Esophagus muscularis mucosa (tissue), 4 donors: ENCODE measurements at regions not wholly inside any gene's neighbourhood (a gene's known extent, or its start where the extent isn't known, plus 50 kb on each side); places are given as distances from the start of the nearest gene placed in this dataset.

ENCODE experiments used
- DNase-seq: peaks from one replicate; pipeline ENCODE4 v3.0.0-alpha.2; 2017; ENCODE audit errors: extremely low spot score
- H3K27ac ChIP-seq, 4 donors: fragments of 200-600 bp; sonication (generic); replicated peaks in 1 of 4; 1 replicate in 3 of 4; 2 replicates in 1 of 4; pipeline ENCODE4 v1.5.1; 2016 to 2019; ENCODE audit warnings: mild to moderate bottlenecking in 1 of 4
- H3K27me3 ChIP-seq, 4 donors: fragments of 200-600 bp; sonication (generic); one replicate each; pipeline versions ENCODE4 v1.5.1 to v1.6.0; 2016 to 2019
- H3K36me3 ChIP-seq, 4 donors: fragments of 200-600 bp; sonication (generic); one replicate each; pipeline ENCODE4 v1.5.1; 2016 to 2019
- H3K4me1 ChIP-seq, 4 donors: fragments of 200-600 bp; sonication (generic); one replicate each; pipeline ENCODE4 v1.5.1; 2016 to 2019
- H3K4me3 ChIP-seq, 4 donors: fragments of 200-600 bp; sonication (generic); 1 replicate in 2 of 4; 2 replicates in 2 of 4; pipeline ENCODE4 v1.5.1; 2016 to 2019; ENCODE audit warnings: mild to moderate bottlenecking in 4 of 4, moderate library complexity in 1 of 4
- H3K9me3 ChIP-seq, 4 donors: fragments of 200-600 bp; sonication (generic); 1 replicate in 3 of 4; 2 replicates in 1 of 4; pipeline ENCODE4 v1.5.1; 2016 to 2019
- CTCF ChIP-seq, 3 experiments: fragments of 200-600 bp in 2 of 3; fragments of 450-650 bp in 1 of 3; sonication (generic) in 2 of 3; IDR thresholded peaks; one replicate each; pipeline ENCODE4 v1.5.1; 2017 to 2019; ENCODE audit warnings: antibody characterized with exemption in 3 of 3, mild to moderate bottlenecking in 2 of 3, moderate library complexity in 1 of 3
- EP300 ChIP-seq: sonication (generic); formaldehyde crosslinking; IDR thresholded peaks from one replicate; pipeline ENCODE4 v1.6.1; 2017; ENCODE audit warnings: antibody characterized with exemption
- POLR2A ChIP-seq: fragments of 450-650 bp; IDR thresholded peaks from one replicate; pipeline ENCODE4 v1.6.1; 2017; ENCODE audit warnings: antibody characterized with exemption, moderate library complexity, mild to moderate bottlenecking, low read depth
- POLR2AphosphoS5 ChIP-seq, 2 donors: sonication (generic); formaldehyde crosslinking; IDR thresholded peaks; one replicate each; pipeline ENCODE4 v1.6.1; 2017; ENCODE audit warnings: antibody characterized with exemption in 2 of 2
- WGBS: methylation state at CpG from one replicate; pipeline ENCODE4 v1.1.5; 2018; 5-methylcytosine and 5-hydroxymethylcytosine counted together
- intact Hi-C: fragments of 100-400 bp; cut with DNase I; formaldehyde crosslinking; loops from one replicate; pipeline ENCODE4 v1.15.1; 2023

- Histone ChIP-seq H3K27ac (no peak overlapping the region), H3K9me3 (no peaks in the 10 kb centered on the region), H3K36me3 (no peaks in the 10 kb centered on the region), H3K4me1 (peaks cover 15 to 22% (median 18%) of the 10 kb centered on the region in 4 donors), H3K4me3 (no peak overlapping the region), H3K27me3 (no peaks in the 10 kb centered on the region)
- no peak for TF ChIP-seq CTCF (IDR thresholded peaks at IDR 0.05)
- TF ChIP-seq POLR2A: no peak
- no peak for TF ChIP-seq POLR2AphosphoS5 (IDR thresholded peaks at IDR 0.05)
- no peak for TF ChIP-seq EP300
- DNase-seq: no peak
- intact Hi-C loops: no loop called here
- WGBS: 75% methylated on average over 10 of the region's 13 CpGs
Measured at GRCh38 chr9:89801742-89802670, 197.2 kb downstream of the GADD45G start.

- no peak for DNase-seq
- Histone ChIP-seq H3K27me3 (no peaks in the 10 kb centered on the region), H3K27ac (no peak overlapping the region), H3K36me3 (no peaks in the 10 kb centered on the region), H3K9me3 (no peaks in the 10 kb centered on the region), H3K4me3 (no peak overlapping the region), H3K4me1 (peaks cover 16 to 22% (median 19%) of the 10 kb centered on the region in 4 donors)
- no peak for TF ChIP-seq EP300
- no peak for TF ChIP-seq POLR2AphosphoS5 (IDR thresholded peaks at IDR 0.05)
- no peak for TF ChIP-seq CTCF (IDR thresholded peaks at IDR 0.05)
- TF ChIP-seq POLR2A: no peak
- 48% methylated on average over 8 of the region's 8 CpGs for WGBS
- intact Hi-C loops: no loop called here
Measured at GRCh38 chr9:89802781-89803355, 198.1 kb downstream of the GADD45G start.

- intact Hi-C loops: no loop called here
Measured at GRCh38 chr9:89803403-89803802, 198.6 kb downstream of the GADD45G start.

GRCh38 chr9:89804766-89805531 lies 200.1 kb downstream of the GADD45G start:
- intact Hi-C loops: no loop called here
- no peaks in the 10 kb centered on the region for H3K27me3 ChIP-seq
- WGBS: 87% methylated on average over 8 of the region's 8 CpGs
- no peaks in the 10 kb centered on the region for H3K36me3 ChIP-seq
- no peak overlapping the region for H3K4me3 ChIP-seq
- TF ChIP-seq EP300: no peak
- TF ChIP-seq POLR2A: no peak
- TF ChIP-seq CTCF (IDR thresholded peaks at IDR 0.05): no peak
- TF ChIP-seq POLR2AphosphoS5 (IDR thresholded peaks at IDR 0.05): no peak
- no peak for DNase-seq
- peaks cover 16 to 23% (median 20%) of the 10 kb centered on the region in 4 donors for H3K4me1 ChIP-seq
- H3K9me3 ChIP-seq: no peaks in the 10 kb centered on the region
- no peak overlapping the region for H3K27ac ChIP-seq

More at GRCh38 chr9:89803403-89803802, 198.6 kb downstream of the GADD45G start:
- Histone ChIP-seq H3K27ac (no peak overlapping the region), H3K36me3 (no peaks in the 10 kb centered on the region), H3K27me3 (no peaks in the 10 kb centered on the region), H3K9me3 (no peaks in the 10 kb centered on the region), H3K4me1 (peaks cover 16 to 22% (median 20%) of the 10 kb centered on the region in 4 donors), H3K4me3 (no peak overlapping the region)
- DNase-seq: no peak
- TF ChIP-seq POLR2AphosphoS5 (IDR thresholded peaks at IDR 0.05) (no peak), POLR2A (no peak), CTCF (IDR thresholded peaks at IDR 0.05) (no peak), EP300 (no peak)
- 96% methylated on average over 6 of the region's 7 CpGs for WGBS
